NCI-H128 (cell line): ENCODE measurements at regions not wholly inside any gene's neighbourhood (a gene's known extent, or its start where the extent isn't known, plus 50 kb on each side); places are given as distances from the start of the nearest gene placed in this dataset.

Experiments used
- DNase-seq: peaks from one replicate; lab custom pipeline; 2025; ENCODE audit not compliant: unreplicated experiment; lab: John Stamatoyannopoulos, UW

DNA sequence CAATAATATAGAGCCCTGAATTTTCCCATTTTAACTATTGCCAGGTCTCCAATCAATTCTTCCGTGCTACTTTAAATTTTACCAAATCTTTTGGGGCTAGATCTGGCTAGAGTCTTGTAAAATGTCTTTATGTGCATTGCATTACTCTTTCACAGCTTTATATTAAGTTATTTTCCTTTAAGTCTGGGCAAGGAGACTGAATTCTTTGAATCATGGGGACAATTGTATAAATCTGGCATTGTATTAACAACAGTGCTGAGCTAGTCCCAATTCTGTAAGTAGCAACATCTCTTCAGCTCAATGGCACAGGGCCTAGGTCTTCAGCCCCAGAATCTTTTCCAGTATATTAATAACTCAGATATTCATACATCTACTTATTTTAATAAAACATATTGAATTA lies 1080.4 kb upstream of the INTU start:
- DNase-seq = no peak

DNA sequence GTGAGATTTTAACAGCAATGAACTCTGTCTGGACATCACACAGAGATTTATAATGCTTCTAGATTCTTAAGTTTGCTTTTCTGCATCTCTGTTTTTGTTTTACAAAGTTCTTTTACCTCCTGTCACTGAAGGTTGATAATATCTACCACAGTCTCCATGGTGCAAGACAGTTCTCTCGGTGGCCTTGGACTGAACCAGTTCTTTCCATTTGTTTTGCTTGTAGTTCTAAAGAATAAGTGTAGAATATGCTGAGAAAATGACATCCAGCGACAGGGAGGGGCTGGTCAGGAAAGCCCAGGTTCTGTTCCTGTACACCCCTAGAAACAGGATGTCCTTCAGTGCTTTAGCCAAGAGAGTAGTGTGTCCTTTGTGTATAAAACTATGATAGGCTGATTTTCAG lies 1079.5 kb upstream of the INTU start:
- no peak for DNase-seq

DNA sequence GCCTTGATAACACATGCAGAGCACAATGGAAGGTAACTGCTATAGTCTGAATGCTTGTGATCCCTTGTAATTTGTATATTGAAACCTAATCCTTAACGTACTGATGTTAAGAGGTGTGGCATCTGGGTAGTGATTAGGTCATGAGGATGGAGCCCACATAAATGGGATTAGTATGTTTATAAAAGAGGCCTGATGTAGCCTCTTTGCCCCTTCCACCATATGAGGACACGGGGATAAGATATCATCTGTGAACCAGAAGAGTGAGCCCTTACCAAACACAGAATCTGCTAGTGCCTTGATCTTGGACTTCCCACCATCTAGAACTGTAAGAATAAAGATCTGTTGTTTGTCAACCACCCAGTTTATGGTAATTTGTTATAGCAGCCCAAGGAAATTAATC lies 1074.2 kb upstream of the INTU start:
- DNase-seq = no peak

DNA sequence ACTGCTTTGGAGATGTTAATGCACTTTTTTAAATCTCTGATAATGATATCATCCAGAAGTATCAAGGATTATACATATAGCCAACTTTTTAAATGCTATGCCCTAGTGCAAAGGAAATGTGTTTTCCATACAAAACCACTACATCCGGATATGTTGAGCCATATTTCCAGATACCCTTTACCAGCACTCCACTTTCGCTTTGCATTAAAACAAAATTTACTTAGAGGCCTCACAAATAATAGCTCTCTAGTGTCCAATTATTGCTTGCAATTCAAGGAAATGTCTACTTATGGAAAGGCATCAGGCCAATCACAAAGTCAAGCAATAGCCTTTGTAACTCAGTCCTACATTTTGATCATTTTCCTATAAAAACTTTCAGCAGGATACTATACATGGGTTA lies 1072.8 kb upstream of the INTU start:
- DNase-seq = no peak

DNA sequence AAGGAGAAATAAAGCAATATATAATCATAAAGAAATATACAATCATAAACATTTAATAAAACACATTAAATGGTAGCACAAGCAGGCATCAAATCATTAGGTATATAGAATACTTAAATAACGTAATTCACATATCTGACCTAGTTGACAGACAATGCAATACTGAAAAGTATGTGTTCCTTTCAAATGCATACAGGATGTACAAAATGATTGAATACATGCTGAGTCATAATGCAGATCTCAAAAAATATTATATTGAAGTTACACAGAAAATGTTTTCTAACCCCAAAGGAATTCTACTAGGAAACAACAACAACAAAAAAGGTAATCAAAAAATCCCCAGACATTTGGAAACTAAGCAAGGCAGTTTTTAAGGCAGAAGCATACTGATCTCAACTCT lies 1072.0 kb upstream of the INTU start:
- no peak for DNase-seq

DNA sequence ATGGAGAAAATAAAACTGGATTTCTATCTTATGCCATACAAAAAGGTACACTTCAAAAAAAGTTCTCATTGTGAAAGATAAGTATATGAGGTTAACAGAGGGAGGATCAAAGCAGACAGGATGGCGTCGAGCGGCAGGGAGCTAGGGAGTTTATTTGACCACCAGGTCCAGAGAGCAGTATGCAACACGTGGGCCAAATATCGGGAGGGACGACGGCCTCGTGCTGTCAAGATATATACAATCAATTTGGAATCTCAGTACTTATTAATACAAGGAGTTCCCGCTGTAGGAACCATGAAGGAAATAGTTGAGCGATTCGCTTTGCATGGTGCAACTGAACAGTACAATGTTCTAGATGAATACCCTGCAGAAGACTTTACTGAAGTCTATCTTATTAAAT lies 1069.4 kb upstream of the INTU start:
- no peak for DNase-seq

DNA sequence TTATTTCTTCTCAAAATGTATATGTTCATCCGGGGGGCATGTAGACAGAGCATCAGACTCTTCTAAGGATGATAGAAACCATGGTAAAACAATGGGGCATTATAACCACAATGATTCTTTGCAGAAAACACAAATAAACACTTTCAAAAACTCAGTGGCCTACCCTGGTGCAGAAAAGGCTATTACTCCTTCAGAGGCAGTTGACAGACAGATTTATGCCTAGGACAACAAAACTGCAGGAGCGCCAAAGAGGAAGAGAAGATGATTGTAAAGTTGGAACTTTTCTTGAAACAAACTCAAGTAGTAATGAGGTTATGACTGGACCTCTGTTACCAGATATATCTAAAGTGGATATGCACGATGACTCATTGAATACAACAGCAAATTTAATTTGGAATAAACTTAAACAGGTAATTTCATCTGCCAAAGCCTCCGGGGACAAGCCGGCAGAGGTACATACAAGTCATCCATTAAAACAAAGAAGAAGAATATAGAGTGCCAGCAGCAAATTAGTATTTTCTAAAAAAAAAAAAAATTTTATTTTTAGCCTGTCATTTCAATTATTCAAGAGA lies 1068.4 kb upstream of the INTU start:
- no peak for DNase-seq

DNA sequence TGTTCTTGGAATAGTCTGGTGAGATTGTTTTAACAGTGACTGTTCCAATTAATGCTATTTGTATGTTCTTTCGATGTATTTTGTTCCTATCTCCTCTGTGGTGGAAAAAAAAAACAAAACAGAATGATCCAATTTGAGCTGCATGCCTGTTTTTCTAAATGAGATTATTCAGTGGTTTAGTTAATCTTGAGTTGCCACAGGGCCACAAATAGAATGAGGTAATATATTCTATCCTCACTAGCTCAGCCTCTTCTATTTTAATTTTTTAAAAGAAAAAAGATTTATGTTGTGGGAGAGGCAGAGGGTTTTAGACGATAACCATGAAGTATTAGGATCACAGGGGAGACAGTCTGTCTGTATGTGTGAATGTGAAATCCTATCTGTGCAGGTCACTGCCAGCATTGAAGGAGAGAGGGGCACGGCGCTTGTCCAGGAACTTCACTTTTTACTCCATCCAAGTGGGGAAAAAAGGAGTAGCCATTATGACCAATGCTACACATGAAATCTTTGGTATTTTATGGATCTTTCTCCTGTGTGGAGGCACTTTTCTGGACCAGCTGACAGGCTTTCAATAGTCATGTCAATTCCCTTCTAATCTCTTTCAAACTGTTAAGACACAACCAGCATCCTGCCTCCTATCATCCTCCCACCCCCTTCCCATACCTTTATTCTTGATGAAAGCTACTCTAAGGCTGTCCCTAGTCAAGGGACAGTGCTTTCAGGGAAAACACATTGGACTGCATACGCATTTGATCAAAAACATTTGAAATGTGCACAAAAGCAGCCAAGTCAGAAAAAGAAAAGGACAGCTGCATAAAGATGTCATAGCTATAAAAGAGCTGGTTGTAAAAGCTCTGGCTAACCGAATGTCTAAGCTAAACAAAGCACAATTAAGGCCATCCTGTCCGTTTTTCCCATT lies 1063.8 kb upstream of the INTU start:
- no peak for DNase-seq

DNA sequence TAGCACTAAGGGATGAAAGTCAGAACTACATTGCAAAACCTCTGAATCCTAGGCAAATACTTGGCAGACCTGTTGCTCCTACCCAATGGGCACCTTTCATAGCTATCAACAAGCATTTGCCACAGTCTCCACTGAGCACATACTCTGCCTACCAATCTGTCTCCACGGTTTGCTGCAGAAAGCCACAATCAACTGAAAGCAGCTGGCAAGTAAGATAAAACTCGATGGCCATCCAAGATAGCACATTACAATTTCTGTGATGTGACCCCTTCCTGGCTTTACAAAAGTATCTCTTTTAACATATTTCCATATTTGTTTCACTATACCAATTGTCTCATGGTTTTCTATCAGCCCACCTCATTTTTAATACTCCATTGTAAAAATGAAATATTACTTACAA lies 1060.5 kb upstream of the INTU start:
- no peak for DNase-seq

DNA sequence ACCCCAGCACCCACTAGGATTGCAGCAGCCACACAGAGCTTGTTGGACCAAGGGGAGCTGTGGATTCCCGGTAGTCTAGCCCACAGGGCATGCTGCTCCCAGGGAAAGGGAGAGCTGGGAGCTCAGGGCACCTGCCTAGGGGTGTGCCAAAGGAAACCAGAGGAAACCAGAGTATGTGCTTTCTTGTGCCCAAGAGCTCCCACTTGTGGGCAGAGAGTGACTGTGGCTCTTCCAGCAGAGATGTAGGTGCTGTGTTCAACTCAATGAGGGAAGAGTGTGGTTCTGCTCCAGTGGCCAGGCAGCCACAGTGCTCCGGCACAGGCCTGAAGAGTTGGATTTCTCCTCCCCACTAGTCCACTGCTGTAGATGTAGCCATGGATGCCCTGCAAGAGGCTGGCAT lies 1050.0 kb upstream of the INTU start:
- DNase-seq = no peak

DNA sequence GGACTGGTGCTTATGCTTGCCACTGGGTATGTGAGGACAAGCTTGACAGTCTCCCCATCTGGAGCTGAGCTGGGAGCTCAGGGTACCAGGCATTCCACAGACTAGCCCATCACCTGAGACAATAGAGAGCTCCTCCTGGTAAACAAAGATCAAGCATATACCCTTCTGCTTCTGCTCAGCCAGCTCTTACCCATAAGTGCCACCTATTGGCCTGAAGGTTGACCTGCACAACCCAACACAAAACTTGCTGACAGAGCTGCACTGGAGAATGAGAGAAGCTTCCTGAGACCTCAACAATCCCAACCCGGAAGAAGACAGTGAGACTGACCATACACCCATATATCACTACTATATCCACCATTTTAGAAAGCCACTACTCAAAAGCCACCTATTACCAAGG lies 1049.2 kb upstream of the INTU start:
- no peak for DNase-seq

DNA sequence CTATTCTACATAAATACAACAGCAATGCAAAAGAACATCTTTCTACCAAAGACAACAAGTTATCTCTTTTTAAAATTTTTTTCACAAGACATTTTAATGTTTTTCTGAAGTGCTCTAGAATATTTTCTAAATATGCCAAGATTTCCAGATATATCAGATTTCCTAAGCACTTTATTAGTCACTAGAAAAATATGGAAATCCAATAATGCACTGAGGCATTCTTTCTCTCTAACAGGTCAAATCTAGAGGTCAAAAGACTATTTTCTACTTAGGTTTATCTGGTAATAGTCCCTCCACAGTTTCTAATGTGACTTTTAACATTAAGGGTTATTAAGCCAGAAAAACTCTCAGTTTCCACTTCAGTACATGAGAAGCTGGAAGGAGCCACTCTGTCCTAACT lies 1041.2 kb upstream of the INTU start:
- DNase-seq = no peak

DNA sequence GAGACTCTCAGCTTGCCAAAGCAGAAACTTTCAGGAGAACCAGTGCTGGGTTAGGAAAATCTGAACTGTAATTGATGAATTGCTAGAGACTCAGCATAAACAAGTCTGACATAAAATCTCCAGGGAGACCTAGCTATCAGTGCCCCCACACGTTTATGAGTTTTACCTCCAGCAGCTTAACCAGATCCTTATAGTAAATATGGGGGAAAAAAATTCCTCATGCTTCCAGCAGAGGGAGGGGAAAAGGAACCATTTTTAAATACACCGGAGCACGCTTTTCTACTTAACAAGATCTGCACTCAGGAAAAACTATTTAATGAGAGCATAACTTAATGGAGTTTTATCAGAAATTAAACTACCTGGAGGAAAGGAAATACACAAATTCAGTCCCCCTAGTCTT lies 1040.7 kb upstream of the INTU start:
- no peak for DNase-seq

DNA sequence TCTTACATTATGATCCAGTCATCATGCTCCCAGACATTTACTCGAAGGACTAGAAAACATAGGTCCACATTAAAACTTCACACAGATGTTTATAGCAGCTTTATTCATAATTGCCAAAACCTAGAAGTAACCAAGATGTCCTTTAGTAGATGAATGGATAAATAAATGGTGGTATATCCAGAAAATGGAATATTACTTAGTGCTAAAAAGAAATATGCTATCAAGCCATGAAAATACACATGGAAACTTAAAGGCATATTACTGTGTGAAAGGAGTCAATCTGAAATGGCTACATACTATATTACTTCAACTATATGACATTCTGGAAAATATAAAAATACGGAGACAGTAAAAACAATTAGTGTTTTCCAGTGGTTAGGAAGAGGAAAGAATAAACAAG lies 1039.1 kb upstream of the INTU start:
- no peak for DNase-seq

DNA sequence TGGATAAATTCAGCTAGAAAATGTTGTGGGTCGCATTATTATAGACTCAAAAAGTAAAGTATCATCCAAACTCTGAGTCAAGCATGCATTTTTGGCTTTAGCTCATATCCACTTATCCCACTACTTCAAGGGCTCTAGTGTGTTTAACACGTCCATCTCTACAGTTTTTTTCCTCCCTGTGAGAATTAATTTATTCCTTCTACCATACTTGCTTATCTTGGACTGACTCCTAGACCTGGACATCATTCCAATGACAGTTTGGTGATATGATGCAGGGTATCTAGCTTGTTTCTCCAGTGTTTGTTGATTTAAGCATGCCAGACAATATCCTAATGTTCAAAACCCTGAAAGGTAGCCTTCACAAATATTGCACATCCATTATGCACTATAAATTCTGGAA lies 1037.1 kb upstream of the INTU start:
- DNase-seq = no peak

DNA sequence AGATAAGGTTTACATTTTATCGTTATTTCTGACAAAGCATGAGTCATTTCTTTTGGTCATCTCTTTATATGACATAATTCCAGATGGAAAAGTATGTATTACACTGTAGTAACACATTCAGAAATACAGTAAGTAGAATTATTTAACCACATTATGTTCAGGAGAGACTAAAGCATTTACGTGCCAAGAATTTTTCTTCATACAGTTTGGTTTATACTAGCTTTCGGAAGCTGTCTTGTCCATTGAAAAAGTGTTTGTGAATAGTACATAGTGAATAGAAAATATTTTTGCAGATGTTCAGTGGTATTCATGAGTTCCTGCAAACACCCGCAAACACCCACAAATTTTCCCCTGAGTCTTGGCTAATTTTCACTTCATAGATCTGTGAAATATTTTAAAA lies 1033.0 kb upstream of the INTU start:
- DNase-seq = no peak

DNA sequence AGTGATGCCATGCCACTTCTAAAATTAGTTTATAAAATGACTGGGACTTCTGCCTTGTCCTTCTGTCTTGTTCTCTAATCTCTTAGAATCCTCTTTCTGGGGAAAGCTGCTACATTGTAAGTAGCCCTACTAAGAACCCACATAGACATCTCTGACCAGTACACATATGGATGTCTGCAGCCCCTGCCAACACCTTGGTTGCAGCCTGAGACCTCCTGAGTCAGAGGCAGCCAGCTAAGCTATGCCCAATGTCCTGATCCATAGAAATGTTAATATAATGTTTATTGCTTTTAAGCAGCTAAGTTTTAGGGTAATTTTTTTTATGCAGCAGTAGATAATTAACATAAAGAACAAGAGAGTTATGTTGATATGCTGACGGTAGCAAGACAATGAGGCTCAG lies 1029.5 kb upstream of the INTU start:
- DNase-seq = no peak

DNA sequence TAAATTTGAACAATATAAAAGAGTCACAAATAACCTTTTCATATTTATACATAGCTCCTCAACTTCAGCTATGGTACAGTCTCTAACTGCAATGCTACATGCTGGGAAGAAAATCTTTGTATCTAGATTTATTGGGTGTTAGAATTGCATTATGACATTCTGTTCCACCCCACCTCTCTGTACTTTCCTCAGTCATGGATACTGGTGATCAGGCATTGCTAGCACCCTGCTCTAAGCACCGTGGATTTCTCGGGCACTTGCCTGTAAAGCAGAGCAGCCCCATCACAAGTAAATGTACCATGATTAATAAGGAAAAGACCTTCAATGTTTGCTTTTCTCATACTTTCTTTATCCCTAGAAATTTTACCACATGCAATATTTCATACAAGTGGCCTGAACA lies 1028.9 kb upstream of the INTU start:
- DNase-seq = no peak

DNA sequence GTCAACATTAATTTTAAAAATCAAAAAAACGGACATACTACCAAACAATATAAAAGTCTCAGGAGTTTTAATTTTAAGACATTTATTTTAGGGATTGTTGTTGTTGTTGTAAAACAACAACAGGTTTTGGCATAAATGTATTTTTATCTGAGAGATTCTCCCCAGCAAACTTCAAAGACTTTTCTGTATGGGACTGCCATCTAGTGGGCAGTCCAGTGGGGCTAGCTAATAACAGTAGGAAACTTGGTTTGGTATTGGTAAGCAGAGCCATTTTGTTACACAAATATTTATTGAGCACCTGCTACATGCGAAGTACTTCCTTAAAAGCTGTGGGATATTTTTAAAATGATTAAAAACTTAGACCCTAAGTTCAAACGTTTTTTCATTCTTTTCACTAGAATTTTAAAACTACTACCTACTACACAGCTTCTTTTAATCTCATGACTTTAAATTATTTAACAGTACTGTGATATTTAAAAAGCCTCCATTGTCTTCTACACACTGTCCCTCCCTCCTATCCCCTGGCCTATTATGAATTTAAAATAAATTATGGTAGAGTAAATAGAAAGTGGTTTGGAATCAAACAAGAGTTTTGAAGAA lies 1028.4 kb upstream of the INTU start:
- DNase-seq = no peak

DNA sequence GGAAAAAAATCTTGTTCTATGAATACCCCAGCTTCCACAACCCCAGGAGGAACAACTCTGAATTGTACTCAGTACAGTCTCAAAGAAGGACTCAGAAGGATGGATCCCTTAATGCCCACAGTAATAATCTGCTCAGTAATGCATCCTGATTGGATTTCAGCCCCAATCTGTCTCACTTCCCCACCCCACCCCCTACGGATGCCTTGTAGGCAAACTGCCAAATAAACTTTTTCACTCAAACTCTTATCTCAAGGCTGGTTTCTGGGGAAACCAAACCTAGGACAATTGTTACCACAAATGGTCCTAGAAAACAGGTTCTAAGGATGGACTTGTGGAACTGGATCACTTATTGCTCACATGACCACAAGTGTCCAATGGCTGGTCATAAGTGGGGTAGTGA lies 1021.8 kb upstream of the INTU start:
- no peak for DNase-seq

DNA sequence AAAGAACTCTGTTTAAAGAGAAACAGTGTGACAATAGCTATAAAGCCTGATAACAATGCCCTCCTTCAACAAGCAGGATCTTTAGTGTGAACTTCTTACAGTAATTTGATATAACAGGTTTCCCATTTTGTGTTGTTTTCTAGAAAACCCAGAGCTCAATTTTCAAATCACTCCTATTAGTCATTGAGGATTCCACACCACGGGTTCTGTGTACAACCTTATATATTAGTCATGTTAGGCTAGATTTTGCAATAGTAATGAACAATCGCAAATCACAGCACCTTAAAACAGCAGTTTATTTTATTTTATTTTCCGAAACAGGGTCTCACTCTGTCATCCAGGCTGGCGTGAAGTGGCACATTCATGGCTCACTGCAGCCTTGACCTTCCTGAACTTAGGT lies 1020.9 kb upstream of the INTU start:
- DNase-seq = no peak

DNA sequence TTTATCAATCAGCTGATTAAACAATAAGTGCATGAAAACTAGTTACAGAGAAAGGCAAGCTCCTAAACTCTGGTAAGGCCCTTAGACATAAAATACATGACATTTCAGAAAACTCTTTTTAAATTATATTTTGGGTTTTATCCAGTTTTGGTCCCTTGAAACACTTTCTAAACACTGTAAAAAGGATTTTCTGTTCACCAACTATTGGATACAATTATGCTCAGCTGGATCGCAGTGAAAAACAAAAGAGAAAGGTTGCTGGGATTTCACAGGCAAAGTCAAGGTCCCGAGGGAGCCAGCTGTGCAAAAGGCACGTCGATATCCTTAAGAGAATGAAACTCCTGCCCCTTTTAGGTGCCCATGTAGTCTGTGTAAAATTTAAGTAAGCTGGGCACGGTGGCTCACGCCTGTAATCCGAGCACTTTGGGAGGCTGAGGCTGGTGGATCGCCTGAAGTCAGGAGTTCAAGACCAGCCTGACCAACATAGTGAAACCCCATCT lies 1018.4 kb upstream of the INTU start:
- no peak for DNase-seq
